ENCODE measurements at regions not wholly inside any gene's neighbourhood (a gene's known extent, or its start where the extent isn't known, plus 50 kb on each side); places are given as distances from the start of the nearest gene placed in this dataset.

DNA sequence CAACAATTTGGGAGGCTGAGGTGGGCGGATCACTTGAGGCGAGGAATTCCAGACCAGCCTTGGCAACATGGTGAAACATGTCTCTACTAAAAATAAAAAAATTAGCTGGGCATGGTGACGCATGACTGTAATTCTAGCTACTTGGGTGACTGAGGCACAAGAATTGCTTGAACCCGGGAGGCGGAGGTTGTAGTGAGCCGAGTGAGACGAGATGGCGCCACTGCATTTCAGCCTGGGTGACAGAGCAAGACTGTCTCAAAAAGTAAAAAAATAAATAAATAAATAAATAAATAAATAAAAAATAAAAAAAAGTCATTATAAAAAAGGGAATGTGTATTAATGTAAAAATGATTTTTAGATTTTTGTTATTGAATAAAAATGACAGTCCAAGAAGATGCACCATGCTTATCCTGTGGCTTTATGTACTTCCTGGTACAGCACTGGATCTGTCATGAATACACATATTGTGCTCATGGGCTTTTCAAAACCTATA lies 658.8 kb upstream of the LRRN3 start:
- TF ChIP-seq CREB5 (CRISPR knock-in tag; IDR thresholded peaks at IDR 0.05; ENCODE audit: low read depth) (no peak), ZC3H10 (CRISPR knock-in tag; IDR thresholded peaks at IDR 0.05) (no peak)

Data from SK-N-SH treated with all-trans-retinoic acid at 6 μM for 48 hours (cell line).